Neural cell (in vitro differentiated cells): ENCODE measurements at regions not wholly inside any gene's neighbourhood (a gene's known extent, or its start where the extent isn't known, plus 50 kb on each side); places are given as distances from the start of the nearest gene placed in this dataset.

ENCODE experiments used
- EP300 ChIP-seq: fragments of 450-650 bp; conservative IDR thresholded peaks from 2 replicates; pipeline ENCODE4 v1.6.1; 2014; ENCODE audit warnings: antibody characterized with exemption, mild to moderate bottlenecking, moderate library complexity; ENCODE audit not compliant: poor library complexity, severe bottlenecking
- MXI1 ChIP-seq: fragments of 450-650 bp; conservative IDR thresholded peaks from 2 replicates; pipeline ENCODE4 v1.6.1; 2014; ENCODE audit warnings: antibody characterized with exemption, mild to moderate bottlenecking; ENCODE audit not compliant: poor library complexity, severe bottlenecking
- POLR2AphosphoS5 ChIP-seq: IDR thresholded peaks from 2 replicates; pipeline ENCODE4 v1.6.1; 2012
- RAD21 ChIP-seq: fragments of 450-650 bp; conservative IDR thresholded peaks from 2 replicates; pipeline ENCODE4 v1.6.1; 2014; ENCODE audit warnings: antibody characterized with exemption, mild to moderate bottlenecking, moderate library complexity
- SMC3 ChIP-seq: fragments of 450-650 bp; conservative IDR thresholded peaks from 2 replicates; pipeline ENCODE4 v1.6.1; 2014; ENCODE audit warnings: antibody characterized with exemption, mild to moderate bottlenecking, moderate library complexity; ENCODE audit not compliant: poor library complexity
- TAF1 ChIP-seq: IDR thresholded peaks from 2 replicates; pipeline ENCODE4 v1.6.1; 2012; ENCODE audit warnings: low read depth
- TF ChIP-seq, protein P1 (sequence below): fragments of 450-650 bp; IDR thresholded peaks from 2 replicates; pipeline ENCODE4 v1.5.1; 2014; ENCODE audit warnings: antibody characterized with exemption, mild to moderate bottlenecking, moderate library complexity; ENCODE audit not compliant: poor library complexity, severe bottlenecking

DNA sequence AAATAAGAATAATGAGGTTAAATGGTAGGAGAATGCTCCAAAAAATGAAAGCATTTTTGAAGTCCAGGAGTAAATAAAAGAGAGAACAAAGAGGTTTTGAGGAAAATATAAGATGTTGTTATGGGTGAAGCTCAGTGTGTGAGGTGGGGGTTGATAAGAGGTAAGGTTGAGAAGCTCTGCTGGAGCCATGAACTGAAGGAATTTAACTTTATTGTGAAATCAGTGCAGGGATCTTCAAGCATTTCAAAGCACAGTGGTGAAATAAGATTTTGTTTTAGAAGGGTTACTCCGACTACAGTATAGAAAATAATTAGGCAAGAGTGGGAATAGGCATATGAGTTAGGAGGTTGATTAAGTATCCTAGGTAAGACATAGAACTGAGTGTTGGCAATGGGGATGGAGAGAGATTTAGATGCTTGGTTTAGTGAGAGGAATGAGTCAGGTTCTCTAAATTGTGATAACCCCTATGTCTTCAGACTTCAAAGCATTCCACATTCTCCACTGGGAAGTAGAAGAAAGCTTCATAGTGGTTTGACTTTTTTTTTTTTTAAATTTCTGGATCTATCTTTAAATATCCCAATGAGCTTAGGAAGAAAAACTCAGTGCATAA, 403.2 kb downstream of the AASDHPPT start:
- TF ChIP-seq, protein P1, sequence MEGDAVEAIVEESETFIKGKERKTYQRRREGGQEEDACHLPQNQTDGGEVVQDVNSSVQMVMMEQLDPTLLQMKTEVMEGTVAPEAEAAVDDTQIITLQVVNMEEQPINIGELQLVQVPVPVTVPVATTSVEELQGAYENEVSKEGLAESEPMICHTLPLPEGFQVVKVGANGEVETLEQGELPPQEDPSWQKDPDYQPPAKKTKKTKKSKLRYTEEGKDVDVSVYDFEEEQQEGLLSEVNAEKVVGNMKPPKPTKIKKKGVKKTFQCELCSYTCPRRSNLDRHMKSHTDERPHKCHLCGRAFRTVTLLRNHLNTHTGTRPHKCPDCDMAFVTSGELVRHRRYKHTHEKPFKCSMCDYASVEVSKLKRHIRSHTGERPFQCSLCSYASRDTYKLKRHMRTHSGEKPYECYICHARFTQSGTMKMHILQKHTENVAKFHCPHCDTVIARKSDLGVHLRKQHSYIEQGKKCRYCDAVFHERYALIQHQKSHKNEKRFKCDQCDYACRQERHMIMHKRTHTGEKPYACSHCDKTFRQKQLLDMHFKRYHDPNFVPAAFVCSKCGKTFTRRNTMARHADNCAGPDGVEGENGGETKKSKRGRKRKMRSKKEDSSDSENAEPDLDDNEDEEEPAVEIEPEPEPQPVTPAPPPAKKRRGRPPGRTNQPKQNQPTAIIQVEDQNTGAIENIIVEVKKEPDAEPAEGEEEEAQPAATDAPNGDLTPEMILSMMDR: no peak
- TF ChIP-seq POLR2AphosphoS5 (no peak), MXI1 (no peak), RAD21 (no peak), SMC3 (no peak), EP300 (no peak), TAF1 (no peak)
